ENCODE measurements at regions not wholly inside any gene's neighbourhood (a gene's known extent, or its start where the extent isn't known, plus 50 kb on each side); places are given as distances from the start of the nearest gene placed in this dataset.

- TF ChIP-seq EZH2 (IDR thresholded peaks at IDR 0.05; ENCODE audit: borderline replicate concordance, insufficient read depth, low read depth, low read length, poor library complexity, severe bottlenecking), result no peak
- TF ChIP-seq CTCF (IDR thresholded peaks at IDR 0.05), result no peak
Measured at GRCh38 chr2:216994353-216994854, 134.5 kb upstream of the TNP1 start.
